GM13977 (cell line): ENCODE measurements at regions not wholly inside any gene's neighbourhood (a gene's known extent, or its start where the extent isn't known, plus 50 kb on each side); places are given as distances from the start of the nearest gene placed in this dataset.
"Not testable (repeated sequence)": the region's sequence is repeated elsewhere in the genome, so short reads cannot be mapped to it uniquely, and the experiment has no call there.

Source experiments
- DNase-seq: peaks from one replicate; pipeline ENCODE4 v3.0.0; 2012; ENCODE audit warnings: low spot score
- CTCF ChIP-seq: IDR thresholded peaks from 2 replicates; pipeline ENCODE4 v1.5.1; 2012; ENCODE audit warnings: mild to moderate bottlenecking, control low read depth; ENCODE audit not compliant: insufficient read depth; ENCODE audit errors: extremely low read depth, missing control alignments
- in situ Hi-C: fragments of 300-500 bp; cut with MboI; formaldehyde crosslinking; loops from one replicate; pipeline ENCODE4 v1.12.0; 2022; ENCODE audit warnings: low sequenced_read_pairs, low pct_unique_long_range_greater_than_20kb, mixed read lengths, inconsistent platforms; ENCODE audit not compliant: unreplicated experiment

GRCh38 chr13:90652036-90652435 lies 695.5 kb upstream of the MIR17HG start:
- in situ Hi-C loops, result no loop called here
- TF ChIP-seq CTCF, result no peak
- DNase-seq, result no peak

- in situ Hi-C loops, result no loop called here
- no peak for TF ChIP-seq CTCF
- no peak for DNase-seq
Measured at GRCh38 chr13:90654970-90655369, 692.5 kb upstream of the MIR17HG start.

- in situ Hi-C loops, DNase-seq: not testable (repeated sequence)
Measured at GRCh38 chr13:90664200-90664599, 683.3 kb upstream of the MIR17HG start.

- TF ChIP-seq CTCF, result no peak
- no peak for DNase-seq
- in situ Hi-C loops, result no loop called here
Measured at GRCh38 chr13:90673746-90674145, 673.7 kb upstream of the MIR17HG start.

- in situ Hi-C loops, result no loop called here
- TF ChIP-seq CTCF, result no peak
- DNase-seq, result no peak
Measured at GRCh38 chr13:90675129-90675528, 672.4 kb upstream of the MIR17HG start.

- TF ChIP-seq CTCF, result no peak
- in situ Hi-C loops, result no loop called here
- DNase-seq, result no peak
Measured at GRCh38 chr13:90680826-90681225, 666.7 kb upstream of the MIR17HG start.

GRCh38 chr13:90683711-90684131 lies 663.8 kb upstream of the MIR17HG start:
- TF ChIP-seq CTCF, result no peak
- in situ Hi-C loops, result no loop called here
- DNase-seq, result no peak

GRCh38 chr13:90686442-90686841 lies 661.0 kb upstream of the MIR17HG start:
- DNase-seq, result no peak
- TF ChIP-seq CTCF, result no peak
- in situ Hi-C loops, result no loop called here
